IgD-negative memory B cell (primary cell): ENCODE measurements at regions not wholly inside any gene's neighbourhood (a gene's known extent, or its start where the extent isn't known, plus 50 kb on each side); places are given as distances from the start of the nearest gene placed in this dataset.

Experiments used
- H3K27ac Mint-ChIP-seq, 3 donors: one replicate each; pipeline ENCODE4 v1.8.0; 2020 to 2022; ENCODE audit warnings: mild to moderate bottlenecking in 3 of 3, mixed read lengths in 3 of 3, moderate library complexity in 1 of 3
- H3K27me3 Mint-ChIP-seq: one replicate; pipeline ENCODE4 v1.8.0; 2021; ENCODE audit warnings: mixed read lengths
- H3K36me3 Mint-ChIP-seq: one replicate; pipeline ENCODE4 v1.8.0; 2020; ENCODE audit warnings: mild to moderate bottlenecking, mixed read lengths
- H3K4me1 Mint-ChIP-seq, 3 donors: one replicate each; pipeline ENCODE4 v1.8.0; 2020 to 2022; ENCODE audit warnings: mixed read lengths in 3 of 3, mild to moderate bottlenecking in 1 of 3
- H3K4me3 Mint-ChIP-seq, 4 donors: one replicate each; pipeline ENCODE4 v1.8.0; 2020 to 2022; ENCODE audit warnings: mild to moderate bottlenecking in 4 of 4, mixed read lengths in 4 of 4, moderate library complexity in 3 of 4
- H3K9me3 Mint-ChIP-seq, 3 donors: one replicate each; pipeline ENCODE4 v1.8.0; 2020 to 2021; ENCODE audit warnings: mixed read lengths in 3 of 3, mild to moderate bottlenecking in 1 of 3

- Mint-ChIP-seq H3K4me1 (no peaks in the 10 kb centered on the region), H3K4me3 (no peak overlapping the region), H3K9me3 (peaks cover 0 to 5% (median 0%) of the 10 kb centered on the region in 3 donors), H3K27me3 (no peaks in the 10 kb centered on the region), H3K36me3 (no peaks in the 10 kb centered on the region), H3K27ac (no peak overlapping the region)
Observed at GRCh38 chr15:87268675-87269074, 987.9 kb downstream of the NTRK3 start.

- Mint-ChIP-seq H3K9me3 (peaks cover 0 to 3% (median 0%) of the 10 kb centered on the region in 3 donors), H3K4me1 (no peaks in the 10 kb centered on the region), H3K27ac (no peak overlapping the region), H3K36me3 (no peaks in the 10 kb centered on the region), H3K27me3 (no peaks in the 10 kb centered on the region), H3K4me3 (no peak overlapping the region)
Observed at GRCh38 chr15:87267798-87268197, 988.7 kb downstream of the NTRK3 start.

GRCh38 chr15:87263871-87264270 is 992.7 kb downstream of the NTRK3 start:
- Mint-ChIP-seq H3K4me1 (no peaks in the 10 kb centered on the region), H3K27me3 (peaks cover 2% of the 10 kb centered on the region), H3K9me3 (peaks cover 2 to 8% (median 5%) of the 10 kb centered on the region in 3 donors), H3K27ac (no peak overlapping the region), H3K4me3 (no peak overlapping the region), H3K36me3 (no peaks in the 10 kb centered on the region)

GRCh38 chr15:87263296-87263695 is 993.2 kb downstream of the NTRK3 start:
- H3K4me1 Mint-ChIP-seq = no peaks in the 10 kb centered on the region
- H3K27me3 Mint-ChIP-seq = peaks cover 2% of the 10 kb centered on the region
- H3K36me3 Mint-ChIP-seq = no peaks in the 10 kb centered on the region
- no peak overlapping the region for H3K27ac Mint-ChIP-seq
- H3K9me3 Mint-ChIP-seq = peaks cover 2 to 12% (median 7%) of the 10 kb centered on the region in 3 donors
- H3K4me3 Mint-ChIP-seq = no peak overlapping the region

GRCh38 chr15:87245592-87245991 is 1010.9 kb downstream of the NTRK3 start:
- Mint-ChIP-seq H3K27ac (no peak overlapping the region), H3K36me3 (no peaks in the 10 kb centered on the region), H3K4me3 (no peak overlapping the region), H3K4me1 (no peaks in the 10 kb centered on the region), H3K9me3 (peaks cover 2 to 9% (median 3%) of the 10 kb centered on the region in 3 donors), H3K27me3 (no peaks in the 10 kb centered on the region)

GRCh38 chr15:87243474-87243873 is 1013.1 kb downstream of the NTRK3 start:
- no peaks in the 10 kb centered on the region for H3K4me1 Mint-ChIP-seq
- no peaks in the 10 kb centered on the region for H3K36me3 Mint-ChIP-seq
- no peak overlapping the region for H3K27ac Mint-ChIP-seq
- no peaks in the 10 kb centered on the region for H3K27me3 Mint-ChIP-seq
- H3K4me3 Mint-ChIP-seq = no peak overlapping the region
- H3K9me3 Mint-ChIP-seq = peaks cover 0 to 9% (median 2%) of the 10 kb centered on the region in 3 donors

- Mint-ChIP-seq H3K36me3 (no peaks in the 10 kb centered on the region), H3K4me1 (no peaks in the 10 kb centered on the region), H3K27me3 (no peaks in the 10 kb centered on the region), H3K9me3 (peaks cover 0 to 3% (median 3%) of the 10 kb centered on the region in 3 donors), H3K27ac (no peak overlapping the region), H3K4me3 (no peak overlapping the region)
Observed at GRCh38 chr15:87239582-87240230, 1016.8 kb downstream of the NTRK3 start.

GRCh38 chr15:87238451-87239068 is 1018.0 kb downstream of the NTRK3 start:
- Mint-ChIP-seq H3K27me3 (no peaks in the 10 kb centered on the region), H3K4me3 (no peak overlapping the region), H3K9me3 (peaks cover 2 to 6% (median 3%) of the 10 kb centered on the region in 3 donors), H3K27ac (no peak overlapping the region), H3K36me3 (no peaks in the 10 kb centered on the region), H3K4me1 (no peaks in the 10 kb centered on the region)

GRCh38 chr15:87228460-87228859 is 1028.1 kb downstream of the NTRK3 start:
- no peak overlapping the region for H3K4me3 Mint-ChIP-seq
- H3K36me3 Mint-ChIP-seq = no peaks in the 10 kb centered on the region
- no peaks in the 10 kb centered on the region for H3K4me1 Mint-ChIP-seq
- peaks cover 5 to 8% (median 7%) of the 10 kb centered on the region in 3 donors for H3K9me3 Mint-ChIP-seq
- H3K27ac Mint-ChIP-seq = no peak overlapping the region
- no peaks in the 10 kb centered on the region for H3K27me3 Mint-ChIP-seq

- Mint-ChIP-seq H3K36me3 (no peaks in the 10 kb centered on the region), H3K4me3 (no peak overlapping the region), H3K27ac (no peak overlapping the region), H3K27me3 (no peaks in the 10 kb centered on the region), H3K9me3 (peaks cover 7 to 8% (median 7%) of the 10 kb centered on the region in 3 donors), H3K4me1 (no peaks in the 10 kb centered on the region)
Observed at GRCh38 chr15:87227846-87228245, 1028.7 kb downstream of the NTRK3 start.

GRCh38 chr15:87225436-87225835 is 1031.1 kb downstream of the NTRK3 start:
- H3K27me3 Mint-ChIP-seq = no peaks in the 10 kb centered on the region
- peaks cover 4 to 11% (median 6%) of the 10 kb centered on the region in 3 donors for H3K9me3 Mint-ChIP-seq
- no peaks in the 10 kb centered on the region for H3K36me3 Mint-ChIP-seq

GRCh38 chr15:87224404-87224803 is 1032.1 kb downstream of the NTRK3 start:
- H3K36me3 Mint-ChIP-seq = no peaks in the 10 kb centered on the region
- H3K27ac Mint-ChIP-seq = no peak overlapping the region
- no peaks in the 10 kb centered on the region for H3K27me3 Mint-ChIP-seq
- no peak overlapping the region for H3K4me3 Mint-ChIP-seq
- H3K9me3 Mint-ChIP-seq = peaks cover 4 to 11% (median 6%) of the 10 kb centered on the region in 3 donors
- H3K4me1 Mint-ChIP-seq = no peaks in the 10 kb centered on the region

More at GRCh38 chr15:87225436-87225835, 1031.1 kb downstream of the NTRK3 start:
- no peaks in the 10 kb centered on the region for H3K4me1 Mint-ChIP-seq
- H3K27ac Mint-ChIP-seq = no peak overlapping the region
- H3K4me3 Mint-ChIP-seq = no peak overlapping the region

GRCh38 chr15:87219650-87220615 is 1036.6 kb downstream of the NTRK3 start:
- no peaks in the 10 kb centered on the region for H3K36me3 Mint-ChIP-seq
- no peak overlapping the region for H3K27ac Mint-ChIP-seq
- no peaks in the 10 kb centered on the region for H3K27me3 Mint-ChIP-seq
- no peaks in the 10 kb centered on the region for H3K4me1 Mint-ChIP-seq
- H3K9me3 Mint-ChIP-seq = peaks cover 4 to 11% (median 6%) of the 10 kb centered on the region in 3 donors
- H3K4me3 Mint-ChIP-seq = no peak overlapping the region

GRCh38 chr15:87215100-87215499 is 1041.4 kb downstream of the NTRK3 start:
- H3K9me3 Mint-ChIP-seq = peaks cover 0 to 13% (median 0%) of the 10 kb centered on the region in 3 donors
- no peaks in the 10 kb centered on the region for H3K36me3 Mint-ChIP-seq
- H3K4me3 Mint-ChIP-seq = no peak overlapping the region
- H3K4me1 Mint-ChIP-seq = no peaks in the 10 kb centered on the region
- H3K27ac Mint-ChIP-seq = no peak overlapping the region
- no peaks in the 10 kb centered on the region for H3K27me3 Mint-ChIP-seq

- H3K27ac Mint-ChIP-seq = no peak overlapping the region
- H3K9me3 Mint-ChIP-seq = peaks cover 0 to 13% (median 0%) of the 10 kb centered on the region in 3 donors
- H3K4me3 Mint-ChIP-seq = no peak overlapping the region
- no peaks in the 10 kb centered on the region for H3K27me3 Mint-ChIP-seq
- no peaks in the 10 kb centered on the region for H3K4me1 Mint-ChIP-seq
- H3K36me3 Mint-ChIP-seq = no peaks in the 10 kb centered on the region
Observed at GRCh38 chr15:87213626-87214025, 1042.9 kb downstream of the NTRK3 start.
